Keratinocyte (primary cell): ENCODE measurements at regions not wholly inside any gene's neighbourhood (a gene's known extent, or its start where the extent isn't known, plus 50 kb on each side); places are given as distances from the start of the nearest gene placed in this dataset.

Experiments
- EZH2 ChIP-seq: IDR thresholded peaks from one replicate; pipeline ENCODE4 v1.6.1; 2012; ENCODE audit warnings: inconsistent platforms, mild to moderate bottlenecking, low read length, moderate library complexity
- TF ChIP-seq, protein P1 (sequence below), 3 experiments: IDR thresholded peaks in 1 of 3; conservative IDR thresholded peaks in 1 of 3; optimal IDR thresholded peaks in 1 of 3; 2 replicates in 2 of 3; 3 replicates in 1 of 3; pipeline versions ENCODE3 to v1.5.1; 2011; ENCODE audit warnings: low read length in 3 of 3, mild to moderate bottlenecking in 3 of 3, moderate library complexity in 2 of 3, control low read depth in 1 of 3, inconsistent platforms in 1 of 3; ENCODE audit not compliant: insufficient read depth in 2 of 3; ENCODE audit errors: extremely low read depth in 1 of 3

DNA sequence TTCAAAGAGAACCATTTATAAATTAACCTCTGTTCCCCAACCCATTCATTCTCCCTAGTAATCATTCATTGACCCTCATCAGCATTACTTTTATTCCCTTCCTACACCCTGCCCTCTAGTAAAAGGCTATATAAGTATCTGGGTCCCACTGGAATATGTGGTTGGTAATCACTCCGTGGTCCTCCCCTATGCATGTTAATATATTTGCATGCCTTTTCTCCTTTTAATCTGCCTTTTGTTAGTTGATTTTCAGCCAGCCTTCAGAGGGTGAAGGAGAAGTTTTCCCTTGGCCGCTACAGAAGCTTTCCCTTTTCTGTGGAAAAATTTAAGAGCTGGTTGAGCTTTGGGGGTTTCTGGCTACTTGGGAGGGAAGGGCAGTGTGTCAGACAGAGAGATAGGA lies 585.6 kb downstream of the UTRN start:
- TF ChIP-seq, protein P1, sequence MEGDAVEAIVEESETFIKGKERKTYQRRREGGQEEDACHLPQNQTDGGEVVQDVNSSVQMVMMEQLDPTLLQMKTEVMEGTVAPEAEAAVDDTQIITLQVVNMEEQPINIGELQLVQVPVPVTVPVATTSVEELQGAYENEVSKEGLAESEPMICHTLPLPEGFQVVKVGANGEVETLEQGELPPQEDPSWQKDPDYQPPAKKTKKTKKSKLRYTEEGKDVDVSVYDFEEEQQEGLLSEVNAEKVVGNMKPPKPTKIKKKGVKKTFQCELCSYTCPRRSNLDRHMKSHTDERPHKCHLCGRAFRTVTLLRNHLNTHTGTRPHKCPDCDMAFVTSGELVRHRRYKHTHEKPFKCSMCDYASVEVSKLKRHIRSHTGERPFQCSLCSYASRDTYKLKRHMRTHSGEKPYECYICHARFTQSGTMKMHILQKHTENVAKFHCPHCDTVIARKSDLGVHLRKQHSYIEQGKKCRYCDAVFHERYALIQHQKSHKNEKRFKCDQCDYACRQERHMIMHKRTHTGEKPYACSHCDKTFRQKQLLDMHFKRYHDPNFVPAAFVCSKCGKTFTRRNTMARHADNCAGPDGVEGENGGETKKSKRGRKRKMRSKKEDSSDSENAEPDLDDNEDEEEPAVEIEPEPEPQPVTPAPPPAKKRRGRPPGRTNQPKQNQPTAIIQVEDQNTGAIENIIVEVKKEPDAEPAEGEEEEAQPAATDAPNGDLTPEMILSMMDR (optimal IDR thresholded peaks at IDR 0.05 in 1 of 3, IDR thresholded peaks at IDR 0.05 in 1 of 3, conservative IDR thresholded peaks at IDR 0.05 in 1 of 3; ENCODE audit: extremely low read depth in 1 of 3, insufficient read depth in 2 of 3, low read length in 3 of 3): no peak
- TF ChIP-seq EZH2: no peak
